ENCODE measurements at regions not wholly inside any gene's neighbourhood (a gene's known extent, or its start where the extent isn't known, plus 50 kb on each side); places are given as distances from the start of the nearest gene placed in this dataset.

DNA sequence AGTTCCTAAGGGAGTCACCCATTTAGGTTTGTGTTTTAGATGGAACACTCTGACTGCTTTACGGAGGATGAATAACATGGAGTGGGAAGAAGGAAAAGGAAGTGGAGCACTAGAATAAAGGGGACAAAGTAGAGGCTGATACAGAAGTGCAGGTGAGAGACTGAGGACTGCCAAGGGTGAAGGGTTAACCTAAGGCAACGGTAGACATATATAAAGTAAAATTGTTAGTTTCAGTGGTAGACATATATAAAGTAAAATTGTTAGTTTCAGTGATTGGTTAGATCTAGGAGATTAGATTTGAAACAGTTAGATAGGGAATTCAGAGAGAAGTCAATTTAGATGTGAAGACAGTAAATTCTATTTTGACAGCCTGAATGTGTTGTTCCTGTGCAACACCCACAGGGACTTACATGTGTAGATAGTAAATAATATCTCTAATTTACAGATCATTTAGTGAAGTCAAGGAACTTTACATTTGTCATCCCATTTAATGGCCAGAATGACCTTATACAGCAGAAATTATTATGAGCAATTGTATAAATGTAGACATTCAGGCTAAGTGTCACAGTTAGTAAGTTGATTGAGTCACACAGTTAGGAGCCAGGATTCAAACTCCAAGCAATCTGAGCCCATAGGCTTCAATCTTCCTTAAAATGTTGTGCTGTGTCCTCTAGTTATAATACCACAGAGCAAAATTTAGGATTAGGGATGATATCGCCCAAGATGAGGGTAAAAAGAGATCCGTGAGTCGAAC, 270.8 kb upstream of the UBE2E3 start:
- DNase-seq (ENCODE audit: insufficient read length, low spot score) (no peak), FAIRE-seq (no peak)
- TF ChIP-seq PAX5 (IDR thresholded peaks at IDR 0.05; ENCODE audit: insufficient read depth, low read length, severe bottlenecking) (no peak), POLR2AphosphoS5 (IDR thresholded peaks at IDR 0.05; ENCODE audit: low read depth, low read length) (no peak), SPI1 (IDR thresholded peaks at IDR 0.05; ENCODE audit: low read depth, low read length) (no peak), POLR2A (IDR thresholded peaks at IDR 0.05; ENCODE audit: low read depth, low read length) (no peak), TAF1 (IDR thresholded peaks at IDR 0.05; ENCODE audit: low read depth, low read length) (no peak), POU2F2 (IDR thresholded peaks at IDR 0.05; ENCODE audit: low read depth, low read length) (no peak)

GRCh38 chr2:180707884-180708205, 272.6 kb upstream of the UBE2E3 start:
- TF ChIP-seq POLR2AphosphoS5 (IDR thresholded peaks at IDR 0.05; ENCODE audit: low read depth, low read length), result no peak
- TF ChIP-seq POU2F2 (IDR thresholded peaks at IDR 0.05; ENCODE audit: low read depth, low read length), result no peak
- no peak for TF ChIP-seq SPI1 (IDR thresholded peaks at IDR 0.05; ENCODE audit: low read depth, low read length)
- TF ChIP-seq TAF1 (IDR thresholded peaks at IDR 0.05; ENCODE audit: low read depth, low read length), result no peak
- no peak for TF ChIP-seq POLR2A (IDR thresholded peaks at IDR 0.05; ENCODE audit: low read depth, low read length)
- TF ChIP-seq PAX5 (IDR thresholded peaks at IDR 0.05; ENCODE audit: insufficient read depth, low read length, severe bottlenecking), result no peak
- no peak for FAIRE-seq
- no peak for DNase-seq (ENCODE audit: insufficient read length, low spot score)

DNA sequence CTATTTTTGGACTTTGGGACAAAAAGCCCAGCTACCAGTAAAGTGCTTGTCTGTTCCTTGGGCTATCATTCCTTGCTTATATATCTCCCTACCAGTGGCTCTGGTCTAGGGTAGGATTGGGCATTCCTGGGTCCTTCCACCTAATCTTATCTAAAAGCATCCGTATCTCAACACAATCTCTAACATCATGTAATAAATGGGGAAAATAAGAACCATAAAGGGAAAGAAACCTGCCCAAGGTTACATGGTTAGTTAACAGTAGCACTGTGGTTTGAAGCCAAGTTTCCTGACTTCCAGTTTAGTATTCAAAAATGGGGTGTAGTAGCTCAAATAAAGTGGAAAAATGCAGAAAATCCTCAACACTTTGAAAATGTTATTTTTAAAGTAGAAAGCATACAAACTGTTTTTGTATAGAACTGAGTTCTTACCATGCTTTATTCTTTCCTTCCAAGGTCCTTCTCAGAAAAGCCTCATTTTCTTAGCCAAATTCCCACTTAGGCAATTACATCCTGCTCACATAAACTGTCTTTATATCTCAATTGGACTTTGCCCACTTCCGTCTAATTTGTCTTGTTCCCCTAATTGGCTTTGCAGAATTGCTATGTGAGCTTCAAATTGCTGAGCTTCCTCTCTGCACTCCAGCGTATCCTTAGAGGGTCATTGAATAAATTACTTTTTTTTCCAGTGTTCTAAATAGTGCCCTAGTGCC, 273.1 kb upstream of the UBE2E3 start:
- TF ChIP-seq SPI1 (IDR thresholded peaks at IDR 0.05; ENCODE audit: low read depth, low read length), result no peak
- no peak for TF ChIP-seq POLR2AphosphoS5 (IDR thresholded peaks at IDR 0.05; ENCODE audit: low read depth, low read length)
- no peak for TF ChIP-seq PAX5 (IDR thresholded peaks at IDR 0.05; ENCODE audit: insufficient read depth, low read length, severe bottlenecking)
- TF ChIP-seq TAF1 (IDR thresholded peaks at IDR 0.05; ENCODE audit: low read depth, low read length), result no peak
- TF ChIP-seq POLR2A (IDR thresholded peaks at IDR 0.05; ENCODE audit: low read depth, low read length), result no peak
- no peak for TF ChIP-seq POU2F2 (IDR thresholded peaks at IDR 0.05; ENCODE audit: low read depth, low read length)
- FAIRE-seq, result no peak

GRCh38 chr2:180706694-180707093, 273.7 kb upstream of the UBE2E3 start:
- FAIRE-seq (no peak), DNase-seq (ENCODE audit: insufficient read length, low spot score) (no peak)
- no peak for TF ChIP-seq SPI1 (IDR thresholded peaks at IDR 0.05; ENCODE audit: low read depth, low read length)
- TF ChIP-seq POU2F2 (IDR thresholded peaks at IDR 0.05; ENCODE audit: low read depth, low read length), result no peak
- no peak for TF ChIP-seq PAX5 (IDR thresholded peaks at IDR 0.05; ENCODE audit: insufficient read depth, low read length, severe bottlenecking)
- TF ChIP-seq TAF1 (IDR thresholded peaks at IDR 0.05; ENCODE audit: low read depth, low read length), result no peak
- no peak for TF ChIP-seq POLR2A (IDR thresholded peaks at IDR 0.05; ENCODE audit: low read depth, low read length)
- TF ChIP-seq POLR2AphosphoS5 (IDR thresholded peaks at IDR 0.05; ENCODE audit: low read depth, low read length), result no peak

More for the DNA sequence above, 273.1 kb upstream of the UBE2E3 start:
- no peak for DNase-seq (ENCODE audit: insufficient read length, low spot score)

DNA sequence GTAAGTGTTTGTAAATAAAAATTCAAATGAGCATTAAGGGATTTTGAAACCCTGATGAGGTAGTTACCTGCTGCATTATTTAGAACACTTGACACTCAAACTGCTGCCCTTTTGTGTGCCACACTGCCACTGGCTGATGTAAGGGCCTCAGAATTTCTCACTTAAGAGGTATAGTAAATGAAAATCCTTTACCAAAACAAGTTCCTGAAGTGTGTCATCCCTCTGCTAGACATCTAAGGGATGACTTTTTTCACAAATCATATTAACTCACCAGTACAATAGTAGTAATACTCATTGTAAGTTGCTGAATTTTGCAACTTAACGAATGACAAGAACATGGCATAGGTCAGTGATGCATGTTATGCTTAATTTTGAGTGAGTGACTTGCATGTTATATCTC, 274.9 kb upstream of the UBE2E3 start:
- DNase-seq (ENCODE audit: insufficient read length, low spot score) (no peak), FAIRE-seq (no peak)

GRCh38 chr2:180705122-180705521, 275.3 kb upstream of the UBE2E3 start:
- DNase-seq (ENCODE audit: insufficient read length, low spot score), result no peak
- no peak for TF ChIP-seq TAF1 (IDR thresholded peaks at IDR 0.05; ENCODE audit: low read depth, low read length)
- no peak for TF ChIP-seq PAX5 (IDR thresholded peaks at IDR 0.05; ENCODE audit: insufficient read depth, low read length, severe bottlenecking)
- TF ChIP-seq SPI1 (IDR thresholded peaks at IDR 0.05; ENCODE audit: low read depth, low read length), result no peak
- TF ChIP-seq POU2F2 (IDR thresholded peaks at IDR 0.05; ENCODE audit: low read depth, low read length), result no peak
- TF ChIP-seq POLR2A (IDR thresholded peaks at IDR 0.05; ENCODE audit: low read depth, low read length), result no peak
- TF ChIP-seq POLR2AphosphoS5 (IDR thresholded peaks at IDR 0.05; ENCODE audit: low read depth, low read length), result no peak
- FAIRE-seq, result no peak

More for the DNA sequence above, 274.9 kb upstream of the UBE2E3 start:
- TF ChIP-seq SPI1 (IDR thresholded peaks at IDR 0.05; ENCODE audit: low read depth, low read length) (no peak), TAF1 (IDR thresholded peaks at IDR 0.05; ENCODE audit: low read depth, low read length) (no peak), POU2F2 (IDR thresholded peaks at IDR 0.05; ENCODE audit: low read depth, low read length) (no peak), POLR2A (IDR thresholded peaks at IDR 0.05; ENCODE audit: low read depth, low read length) (no peak), POLR2AphosphoS5 (IDR thresholded peaks at IDR 0.05; ENCODE audit: low read depth, low read length) (no peak), PAX5 (IDR thresholded peaks at IDR 0.05; ENCODE audit: insufficient read depth, low read length, severe bottlenecking) (no peak)

DNA sequence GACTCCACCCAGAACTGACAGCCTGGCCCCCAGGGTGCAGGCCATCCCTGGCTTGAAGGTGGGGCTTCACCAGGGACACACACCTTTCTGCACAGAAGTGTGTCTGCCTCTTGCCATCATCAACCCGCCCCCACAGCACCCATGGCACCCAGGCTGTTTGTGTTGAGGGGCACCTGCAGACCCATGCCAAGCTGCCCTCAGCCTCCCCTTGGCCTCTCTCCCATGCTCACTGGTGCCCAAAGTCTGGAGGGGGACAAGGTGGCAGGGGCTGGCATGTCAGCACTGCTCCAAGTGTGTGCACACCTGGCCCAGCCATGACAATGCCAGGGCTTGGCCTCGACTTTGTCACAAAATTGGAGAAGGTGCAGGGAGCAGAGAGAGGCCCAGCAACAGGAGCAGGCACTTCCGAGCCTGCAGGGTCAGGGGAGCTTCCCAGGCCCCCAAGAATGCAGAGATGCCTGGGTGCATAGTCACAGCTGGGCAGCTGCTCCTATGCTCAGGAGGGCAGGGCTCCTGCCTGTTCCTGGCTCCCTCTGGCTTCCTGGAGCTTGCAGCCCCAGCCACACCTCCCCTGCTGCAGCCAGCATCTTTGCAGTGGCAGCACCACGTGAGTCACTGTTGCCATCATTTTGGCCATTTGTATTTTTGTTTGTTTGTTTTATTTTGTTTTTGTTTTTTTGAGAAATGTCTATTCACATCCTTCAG, 280.6 kb upstream of the UBE2E3 start:
- DNase-seq (ENCODE audit: insufficient read length, low spot score), result no peak
- no peak for TF ChIP-seq SPI1 (IDR thresholded peaks at IDR 0.05; ENCODE audit: low read depth, low read length)
- no peak for TF ChIP-seq TAF1 (IDR thresholded peaks at IDR 0.05; ENCODE audit: low read depth, low read length)
- FAIRE-seq, result no peak

- FAIRE-seq, result no peak
- DNase-seq (ENCODE audit: insufficient read length, low spot score), result no peak
- no peak for TF ChIP-seq PAX5 (IDR thresholded peaks at IDR 0.05; ENCODE audit: insufficient read depth, low read length, severe bottlenecking)
- no peak for TF ChIP-seq TAF1 (IDR thresholded peaks at IDR 0.05; ENCODE audit: low read depth, low read length)
- no peak for TF ChIP-seq SPI1 (IDR thresholded peaks at IDR 0.05; ENCODE audit: low read depth, low read length)
- TF ChIP-seq POU2F2 (IDR thresholded peaks at IDR 0.05; ENCODE audit: low read depth, low read length), result no peak
Measured at GRCh38 chr2:180698668-180699067, 281.7 kb upstream of the UBE2E3 start.

GRCh38 chr2:180695586-180696401, 284.6 kb upstream of the UBE2E3 start:
- DNase-seq (ENCODE audit: insufficient read length, low spot score) (no peak), FAIRE-seq (peak; percentile 52)
- no peak for TF ChIP-seq POLR2AphosphoS5 (IDR thresholded peaks at IDR 0.05; ENCODE audit: low read depth, low read length)
- TF ChIP-seq PAX5 (IDR thresholded peaks at IDR 0.05; ENCODE audit: insufficient read depth, low read length, severe bottlenecking), result no peak
- TF ChIP-seq SPI1 (IDR thresholded peaks at IDR 0.05; ENCODE audit: low read depth, low read length), result no peak
- TF ChIP-seq POU2F2 (IDR thresholded peaks at IDR 0.05; ENCODE audit: low read depth, low read length), result no peak
- TF ChIP-seq POLR2A (IDR thresholded peaks at IDR 0.05; ENCODE audit: low read depth, low read length), result no peak
- no peak for TF ChIP-seq TAF1 (IDR thresholded peaks at IDR 0.05; ENCODE audit: low read depth, low read length)
